Glomerular visceral epithelial cell (primary cell): ENCODE measurements at regions not wholly inside any gene's neighbourhood (a gene's known extent, or its start where the extent isn't known, plus 50 kb on each side); places are given as distances from the start of the nearest gene placed in this dataset.

ENCODE experiments used
- DNase-seq: peaks from one replicate; pipeline ENCODE4 v3.0.0-alpha.2; 2016; ENCODE audit errors: extremely low spot score

GRCh38 chr10:131706952-131707351, 193.9 kb upstream of the PPP2R2D start:
- DNase-seq: no peak

- DNase-seq: no peak
Observed at GRCh38 chr10:131708225-131708880, 192.5 kb upstream of the PPP2R2D start.

DNA sequence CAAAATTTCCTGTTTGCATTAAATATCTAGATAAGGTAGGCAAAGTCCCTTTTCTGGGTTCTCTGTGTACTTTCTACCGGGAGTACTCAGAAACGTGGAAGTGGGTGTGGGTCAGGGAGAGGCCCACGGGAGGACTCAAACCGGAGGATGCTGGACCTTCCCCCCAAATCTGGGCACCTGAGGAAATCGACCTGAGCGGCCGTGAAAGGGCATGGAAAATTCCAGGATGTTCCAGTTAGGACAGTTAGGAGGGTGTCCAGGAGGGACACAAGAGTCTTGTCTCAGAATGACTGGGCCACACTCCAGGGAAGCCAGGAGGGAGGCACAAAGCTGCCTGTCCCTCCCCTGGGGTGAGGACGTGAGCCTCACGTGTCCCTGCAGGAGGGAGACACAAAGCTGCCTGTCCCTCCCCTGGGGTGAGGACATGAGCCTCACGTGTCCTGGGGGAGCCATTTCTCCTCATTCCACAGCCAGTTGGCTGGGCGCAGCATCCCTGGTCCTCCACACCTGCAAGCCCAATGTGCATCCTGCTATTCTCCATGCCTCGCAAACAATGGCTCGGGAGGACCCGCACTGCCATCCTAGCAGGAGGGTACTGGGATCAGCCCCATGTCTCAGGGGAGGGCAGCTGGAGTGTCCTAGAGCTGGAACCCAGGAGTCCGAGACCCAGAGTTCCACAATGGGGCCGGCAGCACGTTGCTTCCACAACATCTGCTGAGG, 190.5 kb upstream of the PPP2R2D start:
- DNase-seq: no peak

DNA sequence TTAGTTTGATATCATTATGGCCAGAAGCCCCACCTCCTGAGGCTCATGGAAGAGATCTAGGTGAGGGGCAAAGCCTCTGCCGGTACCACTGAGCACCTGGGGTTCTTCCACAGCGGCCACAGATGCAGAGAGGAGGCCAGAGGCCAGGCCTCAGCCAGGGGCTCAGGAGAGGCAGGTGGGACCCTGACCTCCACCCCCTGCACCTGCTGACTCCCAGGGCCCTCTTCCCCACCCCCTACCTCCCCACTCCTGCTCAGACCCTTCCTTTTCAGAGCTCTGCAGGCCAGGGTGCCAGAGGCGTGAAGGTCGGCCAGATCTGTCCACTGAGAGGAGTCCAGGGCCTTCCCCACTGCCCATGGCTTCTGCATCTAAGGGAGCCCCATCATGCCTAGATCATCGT, 178.7 kb upstream of the PPP2R2D start:
- DNase-seq: no peak

DNA sequence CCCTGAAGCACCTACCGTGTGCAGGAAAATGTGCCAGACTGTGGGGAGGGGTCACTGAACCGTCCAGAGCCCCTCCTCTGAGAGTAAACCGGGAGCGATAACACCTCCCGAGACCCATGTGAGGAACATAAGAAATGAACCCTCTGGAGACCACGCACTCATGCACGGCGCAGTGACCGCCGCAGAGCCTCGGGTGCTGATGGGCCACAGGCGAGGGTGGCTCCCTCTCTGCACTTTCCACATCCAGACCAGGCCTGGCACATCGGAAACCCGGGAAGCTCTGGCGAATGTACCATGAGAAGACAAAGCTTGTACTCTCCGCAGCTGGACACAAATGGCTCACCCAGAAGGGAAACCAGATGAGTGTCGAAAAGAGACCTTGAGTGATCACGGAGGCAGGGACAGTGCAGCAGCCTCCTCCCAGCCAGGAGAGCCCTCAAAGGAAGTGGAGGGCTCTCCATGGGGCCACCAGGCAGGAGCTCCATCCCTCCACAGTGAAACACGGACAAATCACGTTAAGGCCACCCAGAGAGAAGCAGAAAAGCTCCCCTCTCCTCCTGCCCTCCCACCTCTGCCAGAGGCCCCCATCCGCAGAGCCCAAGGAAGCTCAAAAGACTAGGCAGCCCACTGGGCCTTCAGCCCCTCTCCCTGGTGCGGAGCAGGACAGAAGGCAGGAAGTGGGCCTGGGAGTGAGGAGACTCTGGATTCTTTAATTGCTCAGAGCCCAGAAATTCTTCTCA, 178.1 kb upstream of the PPP2R2D start:
- no peak for DNase-seq

- DNase-seq: no peak
Observed at GRCh38 chr10:131723297-131724168, 177.3 kb upstream of the PPP2R2D start.

GRCh38 chr10:131724169-131724545, 176.7 kb upstream of the PPP2R2D start:
- no peak for DNase-seq

GRCh38 chr10:131724891-131725580, 175.8 kb upstream of the PPP2R2D start:
- no peak for DNase-seq

DNA sequence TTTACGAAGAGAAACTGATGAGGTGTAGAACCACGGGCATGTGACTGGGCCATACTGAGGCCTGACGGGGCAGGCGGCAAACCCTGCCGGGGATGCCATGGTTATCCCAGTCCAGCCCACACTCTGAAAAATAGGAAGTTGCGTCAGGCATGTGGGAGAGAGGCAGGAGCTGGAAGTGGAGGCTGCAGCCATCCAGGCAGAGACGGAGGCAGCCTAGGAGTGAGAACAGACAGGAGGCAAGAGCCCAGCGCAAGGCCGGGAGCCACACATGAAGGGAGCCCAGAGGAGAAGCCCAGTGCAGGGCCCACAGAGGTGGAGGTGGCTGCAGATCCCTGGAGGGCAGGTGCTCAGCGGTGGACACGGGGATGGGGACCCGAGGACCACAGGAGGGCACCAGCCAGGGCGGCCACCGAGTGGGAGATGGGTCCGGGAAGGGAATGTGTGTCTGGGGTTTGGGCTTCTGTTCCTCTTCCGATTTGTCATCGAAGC, 175.2 kb upstream of the PPP2R2D start:
- no peak for DNase-seq

- DNase-seq: no peak
Observed at GRCh38 chr10:131726076-131726880, 174.5 kb upstream of the PPP2R2D start.

GRCh38 chr10:131726967-131727366, 173.8 kb upstream of the PPP2R2D start:
- no peak for DNase-seq

DNA sequence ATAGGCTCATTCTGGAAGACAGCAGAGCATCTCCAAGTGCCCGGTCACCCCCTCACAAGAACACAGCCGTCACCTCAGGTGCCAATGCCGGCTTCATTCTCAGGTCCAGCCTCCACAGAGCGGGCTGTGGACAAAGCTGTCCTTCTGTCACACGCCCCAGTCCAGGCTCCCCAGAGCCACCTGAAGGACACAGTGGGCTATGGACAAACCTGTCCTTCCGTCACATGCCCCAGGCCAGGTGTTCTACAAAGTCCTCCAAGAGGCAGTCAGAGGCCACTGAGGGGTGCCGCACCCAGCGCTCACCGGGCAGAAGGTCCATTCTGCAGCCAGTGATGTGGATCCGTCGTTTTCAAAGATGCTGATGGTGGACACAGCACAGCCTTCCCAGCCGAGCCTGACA, 173.2 kb upstream of the PPP2R2D start:
- DNase-seq: no peak

- DNase-seq: no peak
Observed at GRCh38 chr10:131728286-131729228, 172.3 kb upstream of the PPP2R2D start.

DNA sequence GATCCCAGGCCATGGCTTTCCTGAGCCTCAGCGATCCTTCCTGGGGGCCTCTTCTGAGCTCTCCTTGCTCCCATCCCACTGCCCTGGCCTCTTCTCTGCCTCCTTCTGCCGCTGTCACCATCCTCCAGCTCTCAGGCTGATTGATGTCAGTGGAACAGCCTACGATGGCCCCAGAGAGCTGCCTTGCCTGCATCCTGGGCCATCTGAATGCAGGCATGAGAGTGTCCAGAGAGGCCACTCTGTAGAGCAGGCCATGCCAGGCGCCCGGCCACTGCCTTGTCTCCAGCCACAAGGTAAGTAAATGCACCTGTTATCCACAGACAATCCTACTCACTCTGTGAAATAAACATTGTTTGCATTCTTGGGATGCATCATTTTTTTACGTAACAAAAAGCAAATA, 171.4 kb upstream of the PPP2R2D start:
- no peak for DNase-seq

DNA sequence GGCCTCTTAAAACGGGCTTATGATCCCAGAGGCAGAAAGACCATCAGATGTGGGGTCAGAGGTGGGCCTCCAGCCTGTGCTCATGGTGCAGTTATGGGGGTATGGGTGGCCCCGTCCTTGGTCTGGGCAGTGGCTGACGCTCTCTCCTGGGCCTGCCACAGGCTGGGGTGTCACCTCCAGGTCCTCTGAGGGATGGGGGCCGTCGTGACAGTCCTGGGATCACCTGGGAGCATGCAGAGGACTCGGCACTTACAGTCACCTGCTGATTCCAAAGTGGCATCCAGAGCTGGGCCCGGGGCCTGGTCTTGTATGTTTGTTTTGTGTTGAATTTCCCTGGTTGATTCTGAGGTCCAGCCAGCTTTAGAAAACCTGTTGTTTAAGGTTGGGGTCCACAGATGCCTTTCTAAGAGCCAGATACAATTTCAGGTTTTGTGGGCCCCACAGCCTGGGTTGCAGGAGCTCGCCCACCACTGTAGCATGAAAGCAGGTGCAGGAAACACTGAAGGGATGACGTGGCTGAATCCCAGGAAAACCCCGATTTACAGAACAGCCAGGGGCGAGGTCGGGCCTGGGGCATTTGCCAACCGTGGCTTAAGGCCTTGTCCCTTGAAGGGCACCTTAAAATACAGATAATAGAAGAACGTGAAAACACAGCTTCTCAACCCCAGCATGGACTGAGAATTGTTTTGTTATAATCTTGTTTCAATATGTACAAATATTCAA, 170.7 kb upstream of the PPP2R2D start:
- no peak for DNase-seq

GRCh38 chr10:131730771-131731497, 169.9 kb upstream of the PPP2R2D start:
- no peak for DNase-seq

DNA sequence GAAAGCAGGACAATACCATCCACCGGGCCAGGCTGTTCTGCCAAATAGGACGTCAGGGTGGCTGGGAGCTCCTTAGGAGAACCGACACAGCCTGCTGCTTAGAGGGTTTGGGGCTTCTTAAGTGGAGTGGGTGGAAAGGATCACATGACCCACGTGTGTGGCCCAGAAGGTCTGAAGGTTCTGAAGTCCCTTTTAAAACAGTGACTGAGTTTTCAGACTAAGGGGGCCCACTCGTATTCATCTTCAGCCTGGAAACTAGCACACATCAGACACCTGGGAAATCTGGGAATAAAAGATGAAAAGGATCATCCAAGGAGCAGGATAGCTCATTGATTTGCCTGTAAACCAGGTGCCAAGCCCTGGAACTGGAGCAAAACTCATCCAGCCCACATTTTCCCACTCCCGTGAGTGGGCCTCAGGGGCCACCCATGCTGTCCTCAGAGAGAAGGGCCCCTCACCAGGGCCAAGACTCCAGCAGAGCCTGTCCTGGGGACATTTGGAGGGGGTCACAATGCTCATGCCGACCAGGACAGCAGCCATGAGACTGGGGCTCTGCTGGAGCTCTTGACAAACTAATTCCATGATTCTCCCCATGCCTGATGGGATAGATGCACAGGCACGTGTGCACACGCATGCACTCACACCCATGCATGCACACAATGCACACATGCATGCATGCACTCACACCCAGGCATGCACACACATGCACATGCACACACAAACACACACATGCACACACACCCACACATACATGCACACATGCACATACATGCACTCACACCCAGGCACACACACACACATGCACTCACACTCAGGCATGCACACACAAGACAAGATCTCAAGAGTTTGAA, 168.8 kb upstream of the PPP2R2D start:
- no peak for DNase-seq
